A673 (cell line): ENCODE measurements at regions not wholly inside any gene's neighbourhood (a gene's known extent, or its start where the extent isn't known, plus 50 kb on each side); places are given as distances from the start of the nearest gene placed in this dataset.

Experiments used
- BruUV-seq: library from RNA; stranded (reverse); fragments of 400-500 nt; replicated peaks from 2 replicates; lab custom pipeline; 2021; lab: Mats Ljungman, UMichigan
- CTCF ChIA-PET: fragments of 300-600 bp; sonication (Branson Sonifier 250); formaldehyde crosslinking; loops from one replicate; lab custom pipeline; 2022; ENCODE audit warnings: antibody characterized with exemption; lab: Charles Lee
- POLR2A ChIA-PET: fragments of 300-600 bp; sonication (Branson Sonifier 250); formaldehyde crosslinking; loops from one replicate; lab custom pipeline; 2022; ENCODE audit warnings: antibody characterized with exemption; ENCODE audit not compliant: low non-redundant PET; lab: Charles Lee
- DNase-seq: peaks from one replicate; pipeline ENCODE4 v3.0.0-alpha.2; 2015; ENCODE audit warnings: low spot score
- H3K27ac ChIP-seq: fragments of 200-600 bp; sonication (generic); 2 replicates; pipeline ENCODE4 v1.5.1; 2016; ENCODE audit warnings: mixed run types, low read depth, mild to moderate bottlenecking, mixed read lengths, antibody characterized with exemption, low read length; ENCODE audit not compliant: poor library complexity, severe bottlenecking
- H3K27me3 ChIP-seq: fragments of 200-600 bp; sonication (generic); replicated peaks from 2 replicates; pipeline ENCODE4 v1.6.1; 2017; ENCODE audit warnings: mixed run types, low read depth, mild to moderate bottlenecking, mixed read lengths, antibody characterized with exemption, low read length; ENCODE audit not compliant: insufficient read depth, poor library complexity
- H3K36me3 ChIP-seq: fragments of 200-600 bp; sonication (generic); 2 replicates; pipeline ENCODE4 v1.6.1; 2016; ENCODE audit warnings: mixed run types, mild to moderate bottlenecking, mixed read lengths, antibody characterized with exemption, low read length; ENCODE audit not compliant: insufficient read depth, poor library complexity, severe bottlenecking
- H3K4me1 ChIP-seq: fragments of 200-600 bp; sonication (generic); 2 replicates; pipeline ENCODE4 v1.6.1; 2017; ENCODE audit warnings: mixed run types, mild to moderate bottlenecking, mixed read lengths, antibody characterized with exemption, low read length; ENCODE audit not compliant: insufficient read depth, poor library complexity, severe bottlenecking
- H3K4me3 ChIP-seq: fragments of 200-600 bp; sonication (generic); 2 replicates; pipeline ENCODE4 v1.5.1; 2016; ENCODE audit warnings: low read depth, mixed run types, mild to moderate bottlenecking, mixed read lengths, low read length; ENCODE audit not compliant: poor library complexity, severe bottlenecking
- H3K9me3 ChIP-seq: fragments of 200-600 bp; sonication (generic); 2 replicates; pipeline ENCODE4 v1.6.1; 2016; ENCODE audit warnings: mixed run types, low read depth, mild to moderate bottlenecking, mixed read lengths, antibody characterized with exemption, low read length; ENCODE audit not compliant: poor library complexity, severe bottlenecking
- CTCF ChIP-seq: fragments of 300-800, 200-600 bp; sonication (generic); conservative IDR thresholded peaks from 2 replicates; pipeline ENCODE4 v1.5.1; 2017; ENCODE audit warnings: low read depth, mild to moderate bottlenecking, antibody characterized with exemption, low read length, moderate library complexity, mixed read lengths
- EZH2 ChIP-seq: fragments of 200-600 bp; sonication (generic); IDR thresholded peaks from 2 replicates; pipeline ENCODE4 v1.6.1; 2017; ENCODE audit warnings: borderline replicate concordance, low read depth, mild to moderate bottlenecking, mixed read lengths, antibody characterized with exemption, low read length; ENCODE audit not compliant: poor library complexity, severe bottlenecking
- intact Hi-C: fragments of 100-400 bp; cut with micrococcal nuclease; formaldehyde crosslinking; loops from one replicate; pipeline ENCODE4 v1.10.0; 2022; ENCODE audit not compliant: unreplicated experiment

DNA sequence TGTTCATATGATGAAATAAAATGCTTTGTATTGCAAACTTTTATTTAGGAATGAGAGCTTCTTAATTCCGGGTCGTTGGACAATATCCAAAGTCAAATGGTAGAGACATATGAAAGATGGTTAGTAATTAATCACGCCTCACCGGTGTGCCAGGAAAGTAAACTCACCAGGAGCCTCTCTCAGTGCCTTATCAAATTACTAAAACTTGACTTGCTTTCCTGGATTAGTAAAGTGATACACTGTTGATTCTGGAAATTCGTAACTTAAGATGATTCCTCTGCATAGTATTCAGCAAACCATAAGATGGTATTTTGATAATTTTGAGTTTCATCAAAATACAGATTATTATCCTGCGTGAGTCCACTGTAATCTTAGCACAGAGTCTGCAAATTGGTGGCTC, 115.2 kb downstream of the PAX1 start:
- DNase-seq, result peak; percentile 14
- TF ChIP-seq CTCF (no peak), EZH2 (no peak)
- CTCF ChIA-PET, result no interaction called here
- Histone ChIP-seq H3K4me1 (no peaks in the 10 kb centered on the region), H3K27ac (no peak overlapping the region), H3K4me3 (no peak overlapping the region), H3K9me3 (no peaks in the 10 kb centered on the region), H3K36me3 (no peaks in the 10 kb centered on the region), H3K27me3 (peaks cover 18% of the 10 kb centered on the region)
- BruUV-seq, result no TSS peak
- intact Hi-C loops, result no loop called here
- POLR2A ChIA-PET, result no interaction called here

- CTCF ChIA-PET, result no interaction called here
- TF ChIP-seq CTCF, result no peak
- TF ChIP-seq EZH2, result no peak
- BruUV-seq, result no TSS peak
- H3K27me3 ChIP-seq, result peaks cover 19% of the 10 kb centered on the region
- intact Hi-C loops, result no loop called here
- POLR2A ChIA-PET, result no interaction called here
- H3K27ac ChIP-seq, result no peak overlapping the region
- H3K4me1 ChIP-seq, result no peaks in the 10 kb centered on the region
- H3K4me3 ChIP-seq, result no peak overlapping the region
- H3K9me3 ChIP-seq, result no peaks in the 10 kb centered on the region
- no peak for DNase-seq
- no peaks in the 10 kb centered on the region for H3K36me3 ChIP-seq
Measured at GRCh38 chr20:21820045-21820444, 114.6 kb downstream of the PAX1 start.

GRCh38 chr20:21812379-21812778, 106.9 kb downstream of the PAX1 start:
- no peak overlapping the region for H3K4me3 ChIP-seq
- no peaks in the 10 kb centered on the region for H3K4me1 ChIP-seq
- TF ChIP-seq CTCF (no peak), EZH2 (no peak)
- intact Hi-C loops, result loop anchor here (10.0 kb wide), 1 partner anchor 432 kb away; no protein-coding TSS in a partner anchor
- H3K36me3 ChIP-seq, result no peaks in the 10 kb centered on the region
- peaks cover 23% of the 10 kb centered on the region for H3K27me3 ChIP-seq
- CTCF ChIA-PET, result no interaction called here
- no TSS peak for BruUV-seq
- no peaks in the 10 kb centered on the region for H3K9me3 ChIP-seq
- POLR2A ChIA-PET, result no interaction called here
- H3K27ac ChIP-seq, result no peak overlapping the region
- DNase-seq, result no peak
